Glomerular visceral epithelial cell (primary cell): ENCODE measurements at regions not wholly inside any gene's neighbourhood (a gene's known extent, or its start where the extent isn't known, plus 50 kb on each side); places are given as distances from the start of the nearest gene placed in this dataset.
"Not testable (repeated sequence)": the region's sequence is repeated elsewhere in the genome, so short reads cannot be mapped to it uniquely, and the experiment has no call there.

ENCODE experiments used
- DNase-seq: peaks from one replicate; pipeline ENCODE4 v3.0.0-alpha.2; 2016; ENCODE audit errors: extremely low spot score

DNA sequence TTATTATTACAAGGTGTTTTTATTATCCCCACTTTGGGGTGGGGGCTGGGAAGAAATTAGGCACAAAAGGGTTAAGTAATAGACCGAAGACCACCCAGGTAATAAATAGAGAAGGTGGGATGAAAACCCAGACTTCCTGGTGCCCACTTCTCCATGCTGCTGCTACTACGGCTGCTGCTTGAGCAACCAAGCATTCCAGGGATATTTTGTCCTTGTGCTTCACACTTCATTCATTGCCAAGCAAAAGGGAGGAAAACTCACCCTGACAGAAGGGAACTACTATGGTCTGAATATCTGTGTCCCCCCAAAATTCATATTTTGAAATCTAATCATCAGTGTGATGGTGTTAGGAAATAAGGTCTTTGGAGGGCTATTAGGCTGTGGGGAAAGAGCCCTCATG, 470.9 kb upstream of the API5 start:
- no peak for DNase-seq

DNA sequence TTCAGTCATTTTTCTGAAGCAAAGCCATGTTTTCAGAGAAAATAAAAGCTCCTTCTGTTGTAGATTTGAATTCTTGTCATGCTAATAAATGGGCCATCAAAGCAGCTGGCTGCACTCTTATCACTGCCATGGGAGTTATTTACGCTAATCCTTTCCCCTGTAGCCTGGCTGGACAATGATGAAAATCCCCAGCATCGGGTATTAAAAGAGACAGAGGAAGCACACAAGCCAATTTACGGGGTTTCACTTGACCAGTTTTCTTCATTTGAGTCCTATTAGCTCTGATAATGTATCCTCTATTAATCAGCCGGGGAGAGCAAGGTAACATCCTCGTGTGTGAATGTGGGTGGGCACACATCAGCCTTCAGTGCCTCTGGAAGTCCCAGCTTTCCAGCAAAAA, 470.2 kb upstream of the API5 start:
- DNase-seq, result no peak

GRCh38 chr11:42849362-42849761, 462.4 kb upstream of the API5 start:
- no peak for DNase-seq

GRCh38 chr11:42857344-42857743, 454.5 kb upstream of the API5 start:
- DNase-seq, result no peak

GRCh38 chr11:42870480-42870879, 441.3 kb upstream of the API5 start:
- DNase-seq, result no peak

DNA sequence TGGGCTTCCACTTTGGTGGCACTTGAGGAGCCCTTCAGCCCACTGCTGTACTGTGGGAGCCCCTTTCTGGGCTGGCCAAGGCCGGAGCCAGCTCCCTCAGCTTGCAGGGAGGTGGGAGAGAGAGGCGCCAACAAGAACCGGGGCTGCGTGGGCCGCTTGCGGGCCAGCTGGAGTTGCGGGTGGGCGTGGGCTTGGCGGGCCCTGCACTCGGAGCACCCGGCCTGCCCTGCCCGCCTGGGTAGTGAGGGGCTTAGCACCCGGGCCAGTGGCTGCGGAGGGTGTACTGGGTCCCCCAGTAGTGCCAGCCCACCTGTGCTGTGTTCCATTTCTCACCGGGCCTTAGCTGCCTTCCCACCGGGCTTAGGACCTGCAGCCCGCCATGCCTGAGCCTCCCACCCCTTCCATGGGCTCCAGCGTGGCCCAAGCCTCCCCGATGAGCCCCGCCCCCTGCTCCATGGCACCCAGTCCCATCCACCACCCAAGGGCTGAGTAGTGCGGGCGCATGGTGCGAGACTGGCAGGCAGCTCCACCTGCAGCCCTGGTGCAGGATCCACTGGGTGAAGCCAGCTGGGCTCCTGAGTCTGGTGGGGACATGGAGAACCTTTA, 437.9 kb upstream of the API5 start:
- not testable (repeated sequence) for DNase-seq

GRCh38 chr11:42881335-42881734, 430.5 kb upstream of the API5 start:
- DNase-seq, result not testable (repeated sequence)

DNA sequence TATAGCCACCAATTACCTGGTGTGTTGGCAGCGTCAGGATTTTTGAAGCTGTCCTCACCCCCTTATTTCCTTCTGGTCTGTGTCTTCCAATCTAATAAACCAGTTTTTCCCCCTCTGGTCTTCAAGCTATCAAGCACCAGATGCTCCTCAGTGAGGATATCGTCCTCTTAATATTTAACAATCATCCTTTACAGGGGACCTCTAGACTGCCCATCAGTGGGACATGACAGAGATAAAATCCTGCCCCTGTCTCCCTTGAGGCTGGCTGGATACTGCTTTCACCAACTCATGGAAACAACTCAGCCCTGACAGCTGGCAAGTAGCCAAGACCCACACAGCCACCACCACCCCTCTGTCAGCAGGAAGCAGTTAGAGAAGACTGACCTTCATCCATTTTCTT, 421.0 kb upstream of the API5 start:
- no peak for DNase-seq

- DNase-seq, result no peak
Observed at GRCh38 chr11:42901084-42901483, 410.7 kb upstream of the API5 start.

DNA sequence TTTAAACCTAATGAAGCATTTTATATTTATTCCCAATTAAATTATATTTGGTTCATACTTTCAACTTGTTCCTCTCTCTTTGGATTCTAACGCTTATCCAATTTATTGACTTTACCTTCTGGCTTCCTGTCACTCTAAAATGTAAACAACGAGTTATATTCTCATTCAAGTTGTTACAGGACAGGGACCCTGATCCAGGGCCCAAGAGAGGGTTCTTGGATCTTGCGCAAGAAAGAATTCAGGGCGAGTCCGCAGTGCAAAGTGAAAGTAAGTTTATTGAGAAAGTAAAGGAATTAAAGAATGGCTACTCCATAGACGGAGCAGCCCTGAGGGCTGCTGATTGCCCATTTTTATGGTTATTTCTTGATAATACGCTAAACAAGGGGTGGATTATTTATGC, 405.6 kb upstream of the API5 start:
- no peak for DNase-seq

DNA sequence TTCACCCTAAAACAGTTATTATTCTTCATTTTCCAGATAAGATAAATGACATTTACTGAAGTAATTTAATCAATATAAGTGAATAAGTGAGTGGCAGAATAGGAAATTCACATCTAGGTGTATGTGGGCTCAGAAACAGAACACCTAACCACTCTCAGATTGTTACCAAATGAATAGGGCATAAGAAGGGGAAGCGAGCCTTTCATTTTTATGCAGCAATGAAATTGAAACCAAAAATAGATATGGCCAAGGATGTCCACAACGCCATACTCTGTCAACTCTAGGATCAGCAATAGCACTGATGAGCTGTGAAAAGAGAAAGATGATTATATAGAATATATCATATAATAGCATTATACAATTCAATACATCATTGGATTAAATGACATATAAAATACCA, 398.1 kb upstream of the API5 start:
- DNase-seq, result no peak

DNA sequence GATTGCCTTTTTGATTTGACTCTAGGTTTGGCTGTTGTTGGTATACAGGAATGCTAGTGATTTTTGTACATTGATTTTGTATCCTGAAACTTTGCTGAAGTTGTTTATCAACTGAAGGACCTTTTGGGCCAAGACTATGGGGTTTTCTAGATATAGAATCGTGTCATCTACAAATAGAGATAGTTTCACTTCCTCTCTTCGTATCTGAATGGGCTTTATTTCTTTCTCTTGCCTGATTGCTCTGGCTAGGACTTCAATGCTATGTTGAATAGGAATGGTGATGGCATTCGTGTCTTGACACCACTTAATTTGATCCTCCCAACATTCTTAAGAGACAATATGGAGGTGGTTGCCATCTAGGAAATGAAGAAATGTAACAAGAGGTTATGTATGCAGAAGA, 388.1 kb upstream of the API5 start:
- no peak for DNase-seq

DNA sequence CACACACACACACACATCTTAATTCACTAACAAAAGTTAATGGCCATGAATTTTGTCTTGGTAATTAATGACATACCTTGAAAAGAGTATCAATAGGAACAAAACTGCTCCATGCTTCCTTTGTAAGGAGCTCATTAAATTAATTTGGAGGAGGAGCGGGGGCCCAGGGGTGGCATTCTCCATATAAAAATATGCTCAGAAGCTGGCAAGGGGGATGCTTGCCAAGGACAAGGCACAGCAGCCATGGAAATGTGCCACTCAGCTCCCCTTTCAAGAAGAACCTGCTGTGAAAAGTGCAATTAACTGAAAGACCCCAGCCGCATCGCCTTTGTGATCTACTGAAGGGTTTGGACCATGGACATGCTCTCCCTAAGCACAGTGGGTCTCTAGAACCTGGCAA, 385.9 kb upstream of the API5 start:
- DNase-seq, result no peak

DNA sequence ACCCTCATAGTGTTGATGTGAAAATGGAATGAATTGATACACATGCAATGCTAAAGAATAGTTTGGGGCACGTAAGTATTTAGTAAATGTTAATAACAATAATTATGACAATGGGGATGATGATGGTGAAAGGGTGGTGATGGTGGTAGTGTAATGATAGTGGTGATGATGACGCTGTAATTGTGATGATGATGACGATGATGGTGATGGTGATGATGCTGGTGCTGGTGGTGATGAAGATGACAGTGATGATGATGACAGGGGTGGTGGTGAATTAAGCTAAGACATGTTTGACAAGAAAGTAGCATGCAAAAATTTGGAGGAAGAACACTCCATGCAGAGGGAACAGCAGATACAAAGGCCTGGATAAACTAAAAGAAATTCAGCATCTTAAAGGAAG, 364.4 kb upstream of the API5 start:
- no peak for DNase-seq

- DNase-seq, result not testable (repeated sequence)
Observed at GRCh38 chr11:42949738-42950376, 361.9 kb upstream of the API5 start.

GRCh38 chr11:42951266-42951665, 360.5 kb upstream of the API5 start:
- DNase-seq, result no peak

DNA sequence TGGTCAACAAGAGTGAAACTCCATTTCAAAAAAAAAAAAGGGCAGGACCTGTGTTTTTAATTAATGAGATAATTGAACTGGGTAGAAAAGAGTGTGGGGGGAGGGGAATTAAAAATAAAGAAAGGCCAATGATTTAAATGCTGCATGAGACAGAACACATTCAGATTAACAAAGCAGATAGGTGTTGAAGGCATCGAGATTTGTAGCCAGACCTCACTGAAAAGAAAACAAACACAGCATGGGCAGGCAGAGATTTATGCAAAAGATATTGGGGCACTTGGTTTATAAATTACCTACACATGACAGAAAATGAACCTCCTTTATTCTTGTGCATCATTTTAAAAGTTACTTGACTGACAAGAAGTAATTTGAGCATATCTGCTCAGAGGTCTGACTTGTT, 354.0 kb upstream of the API5 start:
- DNase-seq, result no peak

DNA sequence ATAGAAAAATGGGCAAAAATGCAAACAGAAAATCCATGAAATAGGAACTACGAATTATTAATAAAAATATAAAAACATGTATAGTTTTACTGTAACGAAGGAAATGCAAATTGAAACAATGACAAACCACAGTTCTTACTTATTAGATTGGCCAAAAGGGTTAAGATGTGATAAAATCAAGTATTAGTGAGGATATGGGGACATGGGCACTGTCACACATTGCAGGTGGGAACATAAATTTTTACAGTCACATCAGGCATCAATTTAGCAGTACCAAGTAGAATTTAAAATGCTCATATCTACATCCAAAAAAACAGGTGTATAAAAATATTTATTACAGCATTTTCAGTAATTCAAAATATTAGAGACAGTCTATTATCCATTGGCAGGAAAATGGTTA, 353.2 kb upstream of the API5 start:
- DNase-seq, result no peak

- no peak for DNase-seq
Observed at GRCh38 chr11:42960521-42961088, 351.2 kb upstream of the API5 start.

GRCh38 chr11:42967653-42968052, 344.1 kb upstream of the API5 start:
- DNase-seq, result no peak

DNA sequence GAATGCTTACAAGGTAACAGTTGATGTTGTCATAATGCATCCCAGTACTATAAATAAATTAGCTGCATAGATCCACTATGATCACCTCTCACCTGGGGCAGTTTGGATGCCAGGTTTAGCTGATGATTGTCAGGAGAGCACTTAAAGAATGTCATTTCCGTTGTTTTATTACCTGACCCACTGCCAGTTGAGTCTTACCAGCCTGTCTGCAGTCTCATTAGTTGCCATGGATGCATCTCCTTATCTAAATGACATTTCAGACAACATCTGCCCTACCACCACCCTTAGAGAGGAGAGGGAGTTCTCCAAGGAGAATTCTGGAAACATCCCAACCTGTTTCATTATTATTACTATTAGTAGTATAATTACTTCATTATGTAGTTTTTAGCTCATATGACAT, 339.1 kb upstream of the API5 start:
- no peak for DNase-seq

- no peak for DNase-seq
Observed at GRCh38 chr11:42974510-42975179, 337.2 kb upstream of the API5 start.

GRCh38 chr11:42975180-42975529, 336.6 kb upstream of the API5 start:
- no peak for DNase-seq
